ENCODE measurements at regions not wholly inside any gene's neighbourhood (a gene's known extent, or its start where the extent isn't known, plus 50 kb on each side); places are given as distances from the start of the nearest gene placed in this dataset.
"Not testable (repeated sequence)": the region's sequence is repeated elsewhere in the genome, so short reads cannot be mapped to it uniquely, and the experiment has no call there.

GRCh38 chr3:55147406-55147805, 219.5 kb upstream of the LRTM1 start:
- FAIRE-seq = no peak

GRCh38 chr3:55146216-55146615, 218.4 kb upstream of the LRTM1 start:
- no peak for FAIRE-seq

- no peak for FAIRE-seq
These were observed 216.3 kb upstream of the LRTM1 start for GRCh38 chr3:55144015-55144673.

GRCh38 chr3:55143336-55143735, 215.5 kb upstream of the LRTM1 start:
- no peak for FAIRE-seq

- FAIRE-seq = not testable (repeated sequence)
These were observed 208.4 kb upstream of the LRTM1 start for GRCh38 chr3:55136291-55136690.

- no peak for FAIRE-seq
These were observed 200.5 kb upstream of the LRTM1 start for GRCh38 chr3:55128225-55128823.

GRCh38 chr3:55127565-55127964, 199.7 kb upstream of the LRTM1 start:
- no peak for FAIRE-seq

- FAIRE-seq = no peak
These were observed 196.5 kb upstream of the LRTM1 start for GRCh38 chr3:55124371-55124770.
